SK-N-SH (cell line): ENCODE measurements at regions not wholly inside any gene's neighbourhood (a gene's known extent, or its start where the extent isn't known, plus 50 kb on each side); places are given as distances from the start of the nearest gene placed in this dataset.

Experiments
- CTCF ChIA-PET: fragments of 300-600, 350-600 bp; formaldehyde crosslinking; extraction: SDS; loops from one replicate; lab custom pipeline; 2021; lab: Yijun Ruan, JAX
- POLR2A ChIA-PET: fragments of 350-600 bp; sonication (Branson Sonifier 250); formaldehyde crosslinking; extraction: SDS; loops from one replicate; lab custom pipeline; 2020; ENCODE audit warnings: antibody characterized with exemption, inconsistent platforms; lab: Yijun Ruan, JAX
- DNase-seq: peaks from one replicate; pipeline ENCODE4 v3.0.0; 2012
- H2AFZ ChIP-seq: fragments of 200-600 bp; sonication (generic); 2 replicates; pipeline ENCODE4 v1.8.1; 2016; ENCODE audit warnings: antibody characterized with exemption, mild to moderate bottlenecking, low read depth
- H3F3A ChIP-seq: fragments of 200-600 bp; sonication (generic); replicated peaks from 2 replicates; pipeline ENCODE3; 2016; ENCODE audit warnings: antibody characterized with exemption, mild to moderate bottlenecking; ENCODE audit not compliant: insufficient read depth
- H3K27ac ChIP-seq, 2 experiments: fragments of 200-500 bp in 1 of 2; fragments of 200-600 bp in 1 of 2; sonication (Bioruptor generic) in 1 of 2; sonication (generic), shearing (Covaris generic) in 1 of 2; 2 replicates each; pipeline versions ENCODE4 v1.5.1 to v1.6.1; 2014 to 2016; ENCODE audit warnings: low read depth in 2 of 2, inconsistent platforms in 1 of 2, low read length in 1 of 2, mild to moderate bottlenecking in 1 of 2, mixed read lengths in 1 of 2
- H3K27me3 ChIP-seq: fragments of 200-600 bp; sonication (generic), shearing (Covaris generic); 2 replicates; pipeline ENCODE4 v1.6.1; 2016; ENCODE audit warnings: mixed run types; ENCODE audit not compliant: insufficient read depth
- H3K36me3 ChIP-seq, 2 experiments: fragments of 200-500 bp in 1 of 2; fragments of 200-600 bp in 1 of 2; sonication (Bioruptor generic) in 1 of 2; sonication (generic) in 1 of 2; replicated peaks in 1 of 2; 2 replicates each; pipeline versions ENCODE3 to v1.5.1; 2014 to 2016; ENCODE audit warnings: low read length in 1 of 2, mild to moderate bottlenecking in 1 of 2; ENCODE audit not compliant: insufficient read depth in 2 of 2, control insufficient read depth in 1 of 2
- H3K4me1 ChIP-seq, 2 experiments: fragments of 200-500 bp in 1 of 2; fragments of 200-600 bp in 1 of 2; sonication (Bioruptor generic) in 1 of 2; sonication (generic), shearing (Covaris generic) in 1 of 2; 2 replicates each; pipeline versions ENCODE4 v1.5.1 to v1.6.1; 2014 to 2016; ENCODE audit warnings: low read depth in 1 of 2, low read length in 1 of 2, mixed run types in 1 of 2; ENCODE audit not compliant: insufficient read depth in 2 of 2, control insufficient read depth in 1 of 2
- H3K4me2 ChIP-seq: fragments of 200-600 bp; sonication (generic), shearing (Covaris generic); 2 replicates; pipeline ENCODE4 v1.6.1; 2017; ENCODE audit warnings: mixed run types
- H3K4me3 ChIP-seq, 2 experiments: fragments of 200-500 bp in 1 of 2; fragments of 200-600 bp in 1 of 2; sonication (Bioruptor generic) in 1 of 2; sonication (generic), shearing (Covaris generic) in 1 of 2; 2 replicates each; pipeline versions ENCODE4 v1.5.1 to v1.8.1; 2014 to 2016; ENCODE audit warnings: low read depth in 2 of 2, inconsistent platforms in 1 of 2, low read length in 1 of 2, mild to moderate bottlenecking in 1 of 2, mixed read lengths in 1 of 2, moderate library complexity in 1 of 2
- H3K79me2 ChIP-seq: fragments of 200-600 bp; sonication (generic); 2 replicates; pipeline ENCODE4 v1.8.1; 2017; ENCODE audit warnings: mild to moderate bottlenecking; ENCODE audit not compliant: insufficient read depth
- H3K9ac ChIP-seq: fragments of 200-600 bp; sonication (generic); 2 replicates; pipeline ENCODE4 v1.6.1; 2017; ENCODE audit warnings: mixed run types
- H3K9me2 ChIP-seq: fragments of 200-600 bp; sonication (generic); 2 replicates; pipeline ENCODE4 v1.6.1; 2017; ENCODE audit warnings: mixed run types
- H3K9me3 ChIP-seq: fragments of 200-600 bp; sonication (generic); 2 replicates; pipeline ENCODE4 v1.6.1; 2017; ENCODE audit warnings: mixed run types, mild to moderate bottlenecking, moderate library complexity
- H4K20me1 ChIP-seq: fragments of 200-600 bp; sonication (generic); 2 replicates; pipeline ENCODE4 v1.6.1; 2017; ENCODE audit warnings: mild to moderate bottlenecking, mixed run types; ENCODE audit not compliant: insufficient read depth
- EZH2phosphoT487 ChIP-seq: fragments of 200-600 bp; sonication (generic); IDR thresholded peaks from 2 replicates; pipeline ENCODE4 v1.6.1; 2017; ENCODE audit warnings: low read depth, mixed run types, mild to moderate bottlenecking, antibody characterized with exemption, moderate library complexity, borderline replicate concordance
- GABPA ChIP-seq: IDR thresholded peaks from 2 replicates; pipeline ENCODE4 v1.4.0; 2012; ENCODE audit warnings: low read depth, mild to moderate bottlenecking
- GATA2 ChIP-seq: sonication (generic); formaldehyde crosslinking; IDR thresholded peaks from 2 replicates; pipeline ENCODE4 v1.5.0; 2020; ENCODE audit warnings: mild to moderate bottlenecking, missing genetic modification reagents
- JUND ChIP-seq: IDR thresholded peaks from 2 replicates; pipeline ENCODE4 v1.4.0; 2012
- NRF1 ChIP-seq: IDR thresholded peaks from 2 replicates; pipeline ENCODE4 v1.6.1; 2012; ENCODE audit warnings: low read depth, mild to moderate bottlenecking, low read length
- POLR2AphosphoS5 ChIP-seq: IDR thresholded peaks from 2 replicates; pipeline ENCODE4 v1.6.1; 2012; ENCODE audit warnings: low read depth, low read length
- RAD21 ChIP-seq: IDR thresholded peaks from 2 replicates; pipeline ENCODE4 v1.6.1; 2012; ENCODE audit warnings: mild to moderate bottlenecking, low read length
- RFX5 ChIP-seq: IDR thresholded peaks from 2 replicates; pipeline ENCODE4 v1.6.1; 2012; ENCODE audit warnings: mild to moderate bottlenecking, improper control_type of control experiment, low read length
- RXRA ChIP-seq: IDR thresholded peaks from 2 replicates; pipeline ENCODE4 v1.4.0; 2012; ENCODE audit warnings: low read depth, mild to moderate bottlenecking, borderline replicate concordance
- SMC3 ChIP-seq: IDR thresholded peaks from 2 replicates; pipeline ENCODE4 v1.6.1; 2012; ENCODE audit warnings: low read depth, low read length, improper control_type of control experiment
- TAF1 ChIP-seq: IDR thresholded peaks from 2 replicates; pipeline ENCODE4 v1.6.1; 2012; ENCODE audit warnings: low read depth, mild to moderate bottlenecking, low read length, moderate library complexity, borderline replicate concordance
- TEAD4 ChIP-seq: IDR thresholded peaks from 2 replicates; pipeline ENCODE4 v1.4.0; 2012; ENCODE audit warnings: mild to moderate bottlenecking, borderline replicate concordance; ENCODE audit not compliant: insufficient read depth
- YY1 ChIP-seq: IDR thresholded peaks from 2 replicates; pipeline ENCODE4 v1.4.0; 2012; ENCODE audit warnings: low read depth, mild to moderate bottlenecking
- WGBS: methylation state at CpG from one replicate; pipeline ENCODE4 v1.1.6; 2017; ENCODE audit warnings: low lambda C conversion rate; 5-methylcytosine and 5-hydroxymethylcytosine counted together
- TF ChIP-seq, protein P1 (sequence below): IDR thresholded peaks from 2 replicates; pipeline ENCODE4 v1.4.0; 2012; ENCODE audit warnings: low read depth, borderline replicate concordance
- TF ChIP-seq, protein P2 (sequence below): IDR thresholded peaks from 2 replicates; pipeline ENCODE4 v1.4.0; 2012; ENCODE audit warnings: low read depth, borderline replicate concordance
- TF ChIP-seq, protein P3 (sequence below): IDR thresholded peaks from 2 replicates; pipeline ENCODE4 v1.6.1; 2012; ENCODE audit warnings: mild to moderate bottlenecking, low read depth, low read length, moderate library complexity

GRCh38 chr11:131284041-131284440 lies 86.4 kb upstream of the NTM start:
- ChIA-PET CTCF (no interaction called here), POLR2A (no interaction called here)
- Histone ChIP-seq H2AFZ (no peak overlapping the region), H4K20me1 (no peaks in the 10 kb centered on the region), H3K4me1 (no peaks in the 10 kb centered on the region), H3K9ac (no peak overlapping the region), H3K27me3 (no peaks in the 10 kb centered on the region), H3K9me2 (no peaks in the 10 kb centered on the region), H3K4me2 (no peak overlapping the region), H3K9me3 (peaks cover 11% of the 10 kb centered on the region), H3K27ac (no peak overlapping the region), H3K4me3 (no peak overlapping the region), H3K79me2 (no peaks in the 10 kb centered on the region), H3F3A (no peaks in the 10 kb centered on the region), H3K36me3 (no peaks in the 10 kb centered on the region)
- no peak for TF ChIP-seq NRF1
- no peak for TF ChIP-seq GABPA
- no peak for TF ChIP-seq RFX5
- TF ChIP-seq GATA2 (CRISPR knock-in tag), result no peak
- TF ChIP-seq SMC3, result no peak
- TF ChIP-seq POLR2AphosphoS5, result no peak
- no peak for TF ChIP-seq RXRA
- no peak for TF ChIP-seq TEAD4
- TF ChIP-seq EZH2phosphoT487, result no peak
- TF ChIP-seq TAF1, result no peak
- TF ChIP-seq, protein P1, sequence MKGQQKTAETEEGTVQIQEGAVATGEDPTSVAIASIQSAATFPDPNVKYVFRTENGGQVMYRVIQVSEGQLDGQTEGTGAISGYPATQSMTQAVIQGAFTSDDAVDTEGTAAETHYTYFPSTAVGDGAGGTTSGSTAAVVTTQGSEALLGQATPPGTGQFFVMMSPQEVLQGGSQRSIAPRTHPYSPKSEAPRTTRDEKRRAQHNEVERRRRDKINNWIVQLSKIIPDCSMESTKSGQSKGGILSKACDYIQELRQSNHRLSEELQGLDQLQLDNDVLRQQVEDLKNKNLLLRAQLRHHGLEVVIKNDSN, result no peak
- WGBS, result 11% methylated on average over 6 of the region's 6 CpGs
- no peak for DNase-seq

DNA sequence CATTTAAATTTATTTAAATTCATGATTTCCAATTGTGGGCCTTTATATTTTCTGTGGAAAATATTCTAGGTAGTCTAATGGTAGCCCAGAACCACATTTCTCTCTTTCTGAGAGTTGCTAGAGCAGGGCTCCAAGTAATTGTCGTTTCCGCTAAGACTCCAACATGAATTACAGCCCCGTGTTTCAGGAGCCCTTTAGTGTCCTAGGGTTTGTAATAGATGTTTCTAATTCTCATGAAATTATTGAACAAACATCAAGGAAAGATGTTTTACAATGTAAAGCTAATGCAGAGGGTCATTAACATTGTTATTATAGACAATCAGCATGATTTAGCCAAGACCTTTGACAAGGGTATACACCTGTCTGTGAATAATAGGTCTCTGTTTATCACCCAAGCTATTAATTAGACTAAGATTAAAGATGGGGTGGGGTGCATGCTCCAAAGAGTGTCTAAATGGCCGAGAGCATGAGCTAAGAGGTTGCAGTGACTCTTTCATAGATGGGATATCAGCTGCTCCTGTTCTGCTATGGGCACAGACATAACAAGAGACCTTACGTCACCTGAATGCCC lies 81.8 kb upstream of the NTM start:
- TF ChIP-seq TEAD4 (no peak), RAD21 (no peak), POLR2AphosphoS5 (no peak), YY1 (no peak), JUND (no peak)
- TF ChIP-seq, protein P2, sequence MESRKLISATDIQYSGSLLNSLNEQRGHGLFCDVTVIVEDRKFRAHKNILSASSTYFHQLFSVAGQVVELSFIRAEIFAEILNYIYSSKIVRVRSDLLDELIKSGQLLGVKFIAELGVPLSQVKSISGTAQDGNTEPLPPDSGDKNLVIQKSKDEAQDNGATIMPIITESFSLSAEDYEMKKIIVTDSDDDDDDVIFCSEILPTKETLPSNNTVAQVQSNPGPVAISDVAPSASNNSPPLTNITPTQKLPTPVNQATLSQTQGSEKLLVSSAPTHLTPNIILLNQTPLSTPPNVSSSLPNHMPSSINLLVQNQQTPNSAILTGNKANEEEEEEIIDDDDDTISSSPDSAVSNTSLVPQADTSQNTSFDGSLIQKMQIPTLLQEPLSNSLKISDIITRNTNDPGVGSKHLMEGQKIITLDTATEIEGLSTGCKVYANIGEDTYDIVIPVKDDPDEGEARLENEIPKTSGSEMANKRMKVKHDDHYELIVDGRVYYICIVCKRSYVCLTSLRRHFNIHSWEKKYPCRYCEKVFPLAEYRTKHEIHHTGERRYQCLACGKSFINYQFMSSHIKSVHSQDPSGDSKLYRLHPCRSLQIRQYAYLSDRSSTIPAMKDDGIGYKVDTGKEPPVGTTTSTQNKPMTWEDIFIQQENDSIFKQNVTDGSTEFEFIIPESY, result no peak
- TF ChIP-seq, protein P3, sequence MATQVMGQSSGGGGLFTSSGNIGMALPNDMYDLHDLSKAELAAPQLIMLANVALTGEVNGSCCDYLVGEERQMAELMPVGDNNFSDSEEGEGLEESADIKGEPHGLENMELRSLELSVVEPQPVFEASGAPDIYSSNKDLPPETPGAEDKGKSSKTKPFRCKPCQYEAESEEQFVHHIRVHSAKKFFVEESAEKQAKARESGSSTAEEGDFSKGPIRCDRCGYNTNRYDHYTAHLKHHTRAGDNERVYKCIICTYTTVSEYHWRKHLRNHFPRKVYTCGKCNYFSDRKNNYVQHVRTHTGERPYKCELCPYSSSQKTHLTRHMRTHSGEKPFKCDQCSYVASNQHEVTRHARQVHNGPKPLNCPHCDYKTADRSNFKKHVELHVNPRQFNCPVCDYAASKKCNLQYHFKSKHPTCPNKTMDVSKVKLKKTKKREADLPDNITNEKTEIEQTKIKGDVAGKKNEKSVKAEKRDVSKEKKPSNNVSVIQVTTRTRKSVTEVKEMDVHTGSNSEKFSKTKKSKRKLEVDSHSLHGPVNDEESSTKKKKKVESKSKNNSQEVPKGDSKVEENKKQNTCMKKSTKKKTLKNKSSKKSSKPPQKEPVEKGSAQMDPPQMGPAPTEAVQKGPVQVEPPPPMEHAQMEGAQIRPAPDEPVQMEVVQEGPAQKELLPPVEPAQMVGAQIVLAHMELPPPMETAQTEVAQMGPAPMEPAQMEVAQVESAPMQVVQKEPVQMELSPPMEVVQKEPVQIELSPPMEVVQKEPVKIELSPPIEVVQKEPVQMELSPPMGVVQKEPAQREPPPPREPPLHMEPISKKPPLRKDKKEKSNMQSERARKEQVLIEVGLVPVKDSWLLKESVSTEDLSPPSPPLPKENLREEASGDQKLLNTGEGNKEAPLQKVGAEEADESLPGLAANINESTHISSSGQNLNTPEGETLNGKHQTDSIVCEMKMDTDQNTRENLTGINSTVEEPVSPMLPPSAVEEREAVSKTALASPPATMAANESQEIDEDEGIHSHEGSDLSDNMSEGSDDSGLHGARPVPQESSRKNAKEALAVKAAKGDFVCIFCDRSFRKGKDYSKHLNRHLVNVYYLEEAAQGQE, result no peak
- Histone ChIP-seq H3K4me1 (no peaks in the 10 kb centered on the region), H3K27me3 (no peaks in the 10 kb centered on the region), H2AFZ (no peak overlapping the region), H3K36me3 (no peaks in the 10 kb centered on the region), H3K4me3 (no peak overlapping the region), H3K9ac (no peak overlapping the region), H3F3A (no peaks in the 10 kb centered on the region), H3K4me2 (no peak overlapping the region), H3K9me2 (no peaks in the 10 kb centered on the region), H4K20me1 (no peaks in the 10 kb centered on the region), H3K9me3 (peaks cover 11% of the 10 kb centered on the region), H3K79me2 (no peaks in the 10 kb centered on the region), H3K27ac (no peak overlapping the region)
- no peak for DNase-seq
- WGBS, result 21% methylated on average over 5 of the region's 5 CpGs
- ChIA-PET POLR2A (no interaction called here), CTCF (no interaction called here)
